Amniotic stem cell (primary cell): ENCODE measurements at regions not wholly inside any gene's neighbourhood (a gene's known extent, or its start where the extent isn't known, plus 50 kb on each side); places are given as distances from the start of the nearest gene placed in this dataset.

Source experiments
- DNase-seq: peaks from one replicate; lab custom pipeline; 2025; lab: John Stamatoyannopoulos, UW

DNA sequence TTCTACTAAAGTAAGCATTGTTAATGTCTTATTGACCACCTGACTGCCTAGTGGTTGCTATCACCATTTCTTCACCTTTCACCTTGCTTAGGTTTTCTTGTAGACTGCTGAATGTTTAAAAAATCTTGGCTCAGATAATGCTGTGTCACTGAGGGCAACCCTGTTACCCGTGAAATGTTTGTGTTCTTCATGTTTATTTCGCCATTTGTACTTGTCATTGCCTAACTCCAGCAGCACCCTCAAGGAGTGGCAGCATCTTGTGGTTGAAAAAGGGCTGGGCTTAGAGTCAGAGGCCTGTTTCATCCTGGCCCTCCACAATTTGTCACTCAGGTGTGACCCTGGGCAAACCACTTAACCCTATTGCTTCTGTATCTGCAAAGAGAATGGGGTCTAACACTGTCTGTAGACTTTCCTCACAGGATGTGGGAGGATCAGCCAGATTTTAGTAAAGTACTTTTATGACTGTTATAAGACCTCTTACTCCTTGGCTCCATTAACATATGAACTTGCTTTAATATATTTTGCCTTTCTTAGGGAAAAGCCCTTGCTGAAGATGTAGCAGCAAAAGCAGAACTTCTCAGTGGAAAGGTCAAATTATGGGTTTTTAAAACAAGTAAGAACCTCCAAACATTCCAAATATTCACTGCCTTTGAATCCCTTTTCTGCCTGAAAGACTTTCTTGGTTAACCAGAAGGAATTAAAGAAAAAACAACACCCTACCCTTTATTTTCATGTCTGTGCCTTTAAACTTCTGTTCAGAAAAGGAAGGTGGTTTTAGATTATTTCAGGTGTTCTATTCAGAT lies 154.5 kb upstream of the C11orf87 start:
- DNase-seq: no peak

DNA sequence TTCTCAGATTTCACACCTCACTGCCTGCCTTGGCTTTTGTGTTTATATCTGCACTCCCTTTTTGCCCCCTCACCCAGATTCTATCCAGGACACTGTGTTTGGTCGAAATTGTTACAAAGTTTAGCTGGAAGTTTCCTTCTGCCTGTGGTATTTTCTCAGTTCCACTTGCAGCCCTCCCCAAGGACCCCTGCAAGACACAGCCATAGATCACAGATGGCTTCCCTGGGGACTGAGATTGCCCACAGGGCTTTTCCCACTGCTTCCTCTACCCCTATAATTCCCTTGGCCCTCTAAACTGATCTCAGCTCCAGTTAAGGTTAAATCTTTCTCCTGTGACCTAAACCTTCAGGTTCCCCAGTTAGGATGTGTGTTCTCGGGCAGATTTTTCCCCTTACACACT lies 146.1 kb upstream of the C11orf87 start:
- no peak for DNase-seq

DNA sequence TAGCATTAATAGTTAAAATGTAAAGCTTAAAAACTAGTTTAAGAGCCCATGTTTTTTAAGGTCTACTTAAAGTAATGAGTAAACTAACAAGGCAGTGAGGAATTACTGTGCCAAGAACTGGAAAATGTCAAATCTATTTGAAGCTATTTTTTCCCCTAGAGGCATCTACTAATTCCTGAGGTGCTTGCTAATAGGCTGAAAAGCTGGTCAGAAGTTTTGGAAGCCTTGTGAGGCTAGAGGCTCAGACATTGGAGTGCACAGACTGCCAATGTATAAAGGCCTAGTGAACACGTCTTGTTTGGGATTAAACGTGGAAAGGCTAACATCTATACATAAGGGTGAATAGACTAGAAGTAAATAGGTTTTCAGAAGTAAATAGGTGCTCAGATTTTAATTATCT lies 136.5 kb upstream of the C11orf87 start:
- no peak for DNase-seq

DNA sequence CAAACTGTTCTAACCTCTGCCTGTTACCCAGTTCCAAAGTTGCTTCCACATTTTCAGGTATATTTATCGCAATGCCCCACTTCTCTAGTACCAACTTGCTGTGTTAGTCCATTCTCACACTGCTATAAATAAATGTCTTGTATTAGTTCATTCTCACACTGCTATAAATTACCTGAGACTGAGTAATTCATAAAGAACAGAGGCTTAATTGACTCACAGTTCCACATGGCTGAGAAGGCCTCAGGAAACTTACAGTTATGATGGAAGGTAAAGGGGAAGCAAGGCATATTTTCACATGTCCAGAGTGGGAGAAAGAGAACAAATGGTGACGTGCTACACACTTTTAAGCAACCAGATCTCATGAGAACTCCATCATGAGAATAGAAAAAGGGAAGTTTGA lies 130.4 kb upstream of the C11orf87 start:
- no peak for DNase-seq

DNA sequence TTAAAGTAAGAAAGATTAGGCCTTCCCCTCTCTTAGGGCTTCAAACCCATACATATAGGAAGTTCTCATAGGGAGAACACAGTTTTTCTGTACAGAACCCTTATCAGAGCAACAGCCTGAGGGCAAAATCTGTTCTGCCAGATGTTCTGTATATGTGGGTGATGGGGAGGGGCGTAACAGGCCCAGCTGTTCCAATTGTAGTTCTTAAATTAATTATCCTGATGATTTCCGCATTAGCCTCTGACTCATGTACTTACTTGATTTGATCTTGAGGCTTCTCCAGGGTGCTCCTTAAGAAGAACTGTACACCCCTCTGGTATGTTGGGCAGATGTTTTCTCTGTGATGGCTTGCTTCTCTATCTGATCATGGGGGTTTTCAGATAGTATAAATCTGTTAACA lies 123.1 kb upstream of the C11orf87 start:
- no peak for DNase-seq

DNA sequence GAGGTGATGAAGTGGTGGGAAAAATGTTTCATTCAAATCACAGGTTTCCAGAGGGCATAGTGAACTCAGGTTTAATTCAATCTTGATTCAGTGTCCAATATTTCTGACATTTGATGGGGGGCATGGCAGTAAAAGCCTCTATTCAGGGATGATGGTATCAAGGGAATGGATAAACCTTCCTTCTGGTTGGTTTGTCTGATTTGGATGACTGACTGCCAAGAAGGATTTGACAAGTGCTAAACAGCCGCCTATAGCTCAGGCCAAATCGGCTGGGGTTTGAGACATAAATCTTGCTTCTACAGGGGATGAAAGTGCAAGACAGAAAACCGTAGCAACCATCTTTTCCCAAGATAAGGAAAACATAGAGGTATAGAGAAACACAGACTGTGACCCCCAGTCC lies 121.8 kb upstream of the C11orf87 start:
- DNase-seq: no peak

DNA sequence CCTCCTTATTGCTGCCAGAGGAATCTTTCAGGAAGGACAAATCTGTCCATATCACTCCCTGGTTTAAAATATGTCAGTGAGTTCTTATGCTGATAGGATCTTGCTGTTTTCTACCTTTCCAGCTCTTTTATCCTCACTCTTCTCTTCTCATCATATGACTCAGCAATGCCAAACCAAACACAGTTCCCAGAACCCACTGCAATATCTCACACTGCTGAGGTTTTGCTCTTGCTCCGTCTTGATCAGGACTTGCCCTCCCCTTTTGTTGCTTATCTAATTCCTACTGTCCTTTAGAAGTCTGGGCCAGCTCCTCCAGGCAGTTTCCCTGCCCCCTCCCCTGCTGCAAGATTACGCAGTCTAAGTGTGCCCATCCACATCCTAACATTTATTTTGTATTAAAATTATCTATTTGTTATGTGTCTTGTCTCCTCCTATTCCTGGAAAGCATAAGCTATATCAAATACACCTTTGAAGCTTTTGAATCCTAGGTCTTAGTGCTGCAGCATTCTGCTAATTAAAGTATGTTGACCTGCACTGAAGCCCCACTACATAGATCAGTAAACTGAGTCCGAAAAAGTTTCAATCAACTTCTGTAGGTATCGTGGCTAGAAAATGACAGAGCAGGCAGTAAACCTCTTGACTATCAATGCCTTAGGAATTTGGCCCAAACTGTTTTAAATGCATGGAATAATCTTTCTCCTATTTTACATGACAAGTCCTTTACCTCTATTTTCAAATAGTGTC lies 119.2 kb upstream of the C11orf87 start:
- no peak for DNase-seq

DNA sequence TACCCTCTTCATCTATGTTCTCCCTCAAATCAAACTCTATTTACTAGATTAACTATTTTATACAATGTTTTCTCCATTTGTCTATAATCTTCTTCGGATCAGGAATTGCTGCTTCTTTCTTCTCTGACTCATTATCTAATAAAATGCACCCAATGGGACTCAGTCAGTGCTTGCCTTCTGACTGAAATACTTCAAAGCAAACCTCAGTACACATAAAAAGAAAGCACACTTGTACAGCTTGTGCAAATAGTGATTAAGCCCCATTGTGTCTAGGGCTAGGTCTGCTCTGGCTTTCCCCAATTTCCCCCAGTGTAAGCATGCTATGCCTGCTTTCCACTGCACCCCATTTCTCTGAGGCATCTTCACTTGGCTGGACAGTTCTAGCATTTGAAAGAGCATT lies 118.6 kb upstream of the C11orf87 start:
- DNase-seq: no peak

DNA sequence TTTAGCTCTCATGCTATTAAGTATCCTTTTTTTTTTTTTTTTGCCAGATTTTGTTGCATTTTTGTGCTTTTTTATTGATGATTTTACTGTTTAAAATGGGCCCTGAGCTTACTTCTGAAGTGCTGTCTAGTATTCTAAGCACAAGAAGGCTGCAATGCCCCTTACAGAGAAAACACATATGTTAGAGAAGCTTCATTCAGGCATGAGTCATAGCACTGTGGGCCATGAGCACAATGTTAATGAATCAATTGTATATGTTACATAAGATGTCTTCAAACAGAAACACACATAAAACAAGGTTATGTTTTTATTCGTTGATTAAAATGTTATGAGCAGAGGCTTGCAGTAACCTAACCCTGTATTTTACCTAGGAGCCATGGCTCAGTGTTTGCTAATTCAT lies 117.8 kb upstream of the C11orf87 start:
- DNase-seq: no peak

DNA sequence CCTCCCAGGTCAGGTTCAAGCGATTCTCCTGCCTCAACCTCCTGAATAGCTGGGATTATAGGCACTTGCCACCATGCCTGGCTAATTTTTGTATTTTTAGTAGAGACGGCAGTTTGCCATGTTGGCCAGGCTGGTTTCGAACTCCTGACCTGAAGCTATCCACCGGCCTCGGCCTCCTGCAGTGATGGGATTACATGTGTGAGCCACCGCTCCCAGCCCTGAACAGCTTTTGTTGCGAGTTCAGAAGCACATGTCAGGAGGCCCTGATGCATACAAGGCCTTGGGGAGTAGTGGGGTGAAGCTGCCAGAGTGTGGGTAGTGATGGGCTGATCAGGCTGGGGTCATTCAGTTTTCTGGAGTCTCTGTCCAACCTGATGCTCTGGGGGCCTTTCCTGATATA lies 117.0 kb upstream of the C11orf87 start:
- DNase-seq: no peak

DNA sequence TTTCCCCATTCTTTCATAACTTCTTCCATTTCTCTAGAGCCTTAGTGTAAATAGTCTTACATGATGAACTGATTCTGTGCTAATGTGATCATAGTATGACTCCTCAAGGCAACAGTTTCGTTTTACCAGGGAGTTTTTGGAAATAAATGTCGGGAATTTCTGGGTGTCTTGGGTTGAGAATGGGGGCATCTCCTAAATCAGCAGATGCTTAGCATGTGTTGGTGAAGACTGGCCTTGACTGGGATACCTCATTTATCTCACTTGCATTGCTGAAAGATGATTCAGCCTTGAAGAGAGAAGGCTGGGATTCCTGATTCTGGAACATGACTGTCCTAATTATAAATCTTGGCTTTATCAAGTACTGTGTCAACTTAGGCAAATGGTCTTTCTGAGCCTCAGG lies 115.7 kb upstream of the C11orf87 start:
- DNase-seq: no peak

DNA sequence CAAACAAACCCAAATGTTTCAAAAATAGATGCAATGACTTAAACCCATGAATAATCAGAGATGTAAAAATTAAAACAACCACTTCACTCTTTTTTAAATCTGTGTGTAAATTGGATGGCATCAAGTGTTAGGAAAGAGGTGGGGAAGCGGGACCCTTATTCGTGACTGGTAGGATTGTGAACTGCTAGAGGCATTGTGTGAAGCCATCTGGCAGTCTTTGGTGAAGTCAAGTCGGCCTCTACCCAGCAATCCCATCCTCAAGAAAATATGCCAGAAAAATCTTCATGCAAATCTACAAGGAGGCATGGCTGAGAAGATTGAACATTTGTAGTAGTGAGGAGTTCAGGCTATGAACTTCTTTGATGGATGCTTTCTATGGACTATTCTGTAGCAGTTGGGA lies 114.6 kb upstream of the C11orf87 start:
- no peak for DNase-seq

DNA sequence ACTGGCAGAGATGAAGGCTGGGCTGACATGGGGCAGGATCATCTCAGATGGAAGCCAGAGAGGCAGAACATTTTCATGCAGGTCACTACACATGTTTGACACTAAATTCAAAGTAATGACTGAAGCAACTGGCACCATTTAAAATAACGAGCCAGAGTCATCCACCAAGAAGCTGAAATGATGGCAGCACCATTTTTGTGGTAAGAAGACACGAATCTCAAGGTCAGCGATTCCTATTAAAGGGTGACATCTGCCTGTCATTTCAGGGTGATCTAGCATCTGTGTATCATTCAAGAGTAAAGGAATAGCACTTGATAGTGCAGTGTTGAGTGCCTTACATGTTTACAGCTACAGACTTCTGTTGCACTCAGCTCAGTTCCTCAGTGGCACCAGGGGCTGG lies 113.4 kb upstream of the C11orf87 start:
- DNase-seq: no peak

DNA sequence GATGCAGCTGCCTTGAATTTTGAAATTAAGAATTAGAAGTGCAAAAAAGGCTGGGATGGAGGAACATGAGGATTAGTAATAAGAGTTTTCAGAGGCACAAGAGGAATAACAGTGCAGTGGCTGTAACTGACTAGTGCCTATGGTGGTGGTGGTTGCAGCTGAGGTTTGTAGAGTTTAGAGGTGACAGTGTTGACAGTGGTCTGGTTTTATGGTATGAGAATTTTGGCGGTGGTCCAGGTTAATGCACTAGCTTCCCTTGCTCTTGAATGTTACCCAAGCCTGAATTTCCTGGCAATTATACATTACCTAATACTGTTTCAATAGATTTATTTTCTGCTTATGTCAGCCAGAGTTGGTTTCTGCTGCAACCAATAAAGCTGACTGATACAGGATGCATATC lies 112.8 kb upstream of the C11orf87 start:
- DNase-seq: no peak

DNA sequence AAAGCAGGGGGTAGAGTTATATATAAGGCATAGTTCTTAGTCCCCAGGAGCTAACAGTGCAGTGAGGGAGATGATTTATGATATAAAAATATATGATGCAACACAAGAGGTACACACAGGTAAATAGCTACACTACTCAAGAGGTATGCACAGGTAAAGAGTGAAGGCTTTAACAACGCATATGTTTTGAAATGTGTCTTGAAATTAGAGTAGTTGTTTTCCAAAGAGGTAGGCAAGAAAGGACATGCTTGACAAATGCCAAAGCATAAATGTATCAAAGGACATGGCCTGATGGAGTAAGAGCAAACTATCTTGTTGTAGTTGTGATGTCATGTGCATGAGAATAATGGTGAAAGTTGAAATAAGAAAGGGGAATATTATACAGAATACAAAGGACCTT lies 104.3 kb upstream of the C11orf87 start:
- DNase-seq: no peak

DNA sequence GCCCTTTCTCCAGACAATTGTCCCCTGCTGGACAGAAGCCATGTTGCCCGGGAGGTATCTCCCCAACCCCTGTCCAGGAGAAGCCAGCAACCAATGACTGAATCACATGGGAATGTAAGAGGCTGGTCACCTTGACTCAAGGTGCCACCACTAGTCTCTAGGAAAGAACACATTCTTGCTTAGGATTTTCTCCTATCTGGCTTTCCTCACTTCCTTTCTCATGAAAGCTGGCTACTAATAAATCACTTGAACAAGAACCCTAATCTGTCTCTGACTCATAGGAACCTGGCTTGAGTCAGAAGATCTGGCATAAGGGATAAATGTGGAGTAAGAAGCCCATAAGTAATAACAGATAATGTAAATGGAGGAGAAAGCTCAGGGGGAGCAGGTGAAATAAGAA lies 101.4 kb upstream of the C11orf87 start:
- no peak for DNase-seq

DNA sequence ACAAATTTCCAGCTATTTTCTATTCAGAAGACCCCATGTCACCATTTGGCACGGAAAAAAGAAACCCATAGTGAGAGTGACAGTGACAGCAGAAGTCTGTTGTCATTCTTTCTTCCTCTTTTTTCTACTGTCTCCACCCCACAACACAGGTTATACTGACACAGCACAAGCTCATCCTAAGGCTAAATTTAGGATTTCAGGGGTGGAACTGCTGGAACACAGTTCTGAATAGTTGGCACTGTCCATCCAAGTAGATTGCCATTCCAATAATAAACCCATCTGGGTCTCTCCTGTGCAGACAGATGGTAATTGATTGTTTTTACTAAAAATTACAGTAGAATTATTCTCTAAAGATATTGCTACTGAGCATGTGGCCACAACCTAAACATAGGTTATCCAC lies 95.2 kb upstream of the C11orf87 start:
- DNase-seq: no peak

DNA sequence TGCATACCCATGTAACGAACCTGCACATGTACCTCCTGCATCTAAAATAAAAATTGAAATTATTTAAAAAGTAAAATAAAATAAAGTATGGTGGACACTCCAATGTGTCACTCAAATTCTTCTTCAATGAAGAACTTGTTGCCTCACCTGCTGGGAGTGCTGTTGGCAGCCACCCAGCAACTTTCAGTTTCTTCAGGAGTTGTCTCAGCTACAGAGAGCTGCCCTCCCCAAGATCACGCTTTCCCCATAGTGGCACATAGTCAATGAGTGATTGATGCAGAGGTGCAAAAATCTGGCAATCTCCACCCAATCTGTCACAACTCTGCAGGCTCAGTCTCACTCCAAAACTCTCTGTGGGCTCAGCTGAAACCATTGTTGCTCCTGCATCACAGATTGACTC lies 92.3 kb upstream of the C11orf87 start:
- no peak for DNase-seq

DNA sequence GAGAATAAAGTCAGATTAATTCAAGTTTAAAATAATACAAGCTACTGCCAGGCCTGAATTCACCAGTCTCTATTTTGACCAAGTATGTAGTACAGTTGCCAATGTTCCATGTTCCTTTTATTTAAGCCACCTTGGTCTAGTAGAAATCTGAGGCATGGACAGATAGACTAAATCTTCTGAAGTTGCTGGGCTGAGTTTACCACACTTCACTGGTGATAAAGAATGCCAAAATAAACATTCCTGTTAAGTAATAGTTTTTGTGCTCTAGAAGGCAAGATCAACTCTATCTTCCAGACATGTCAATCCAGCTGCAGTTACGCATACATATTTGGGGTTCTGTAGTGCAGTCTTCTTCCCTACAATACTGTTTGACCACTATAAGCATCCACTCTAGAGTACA lies 83.9 kb upstream of the C11orf87 start:
- no peak for DNase-seq

DNA sequence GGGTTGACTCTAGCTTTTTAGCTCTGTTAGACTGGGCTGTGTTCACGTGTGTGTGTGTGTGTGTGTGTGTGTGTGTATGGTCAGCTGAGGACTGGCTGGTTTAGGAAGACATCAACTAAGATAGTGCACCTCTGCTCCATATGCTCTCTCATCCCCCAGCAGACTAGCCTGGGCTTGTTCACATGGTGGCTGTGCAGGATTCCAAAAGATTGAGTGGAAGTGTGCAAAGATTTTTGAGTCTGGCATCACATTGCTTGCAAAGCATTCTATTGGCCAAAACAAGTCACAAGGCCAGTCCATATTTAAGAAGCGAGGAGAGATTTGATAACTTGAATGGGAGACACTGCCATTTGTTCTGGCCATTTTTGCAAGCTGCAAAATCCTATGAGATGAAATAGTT lies 79.7 kb upstream of the C11orf87 start:
- no peak for DNase-seq

DNA sequence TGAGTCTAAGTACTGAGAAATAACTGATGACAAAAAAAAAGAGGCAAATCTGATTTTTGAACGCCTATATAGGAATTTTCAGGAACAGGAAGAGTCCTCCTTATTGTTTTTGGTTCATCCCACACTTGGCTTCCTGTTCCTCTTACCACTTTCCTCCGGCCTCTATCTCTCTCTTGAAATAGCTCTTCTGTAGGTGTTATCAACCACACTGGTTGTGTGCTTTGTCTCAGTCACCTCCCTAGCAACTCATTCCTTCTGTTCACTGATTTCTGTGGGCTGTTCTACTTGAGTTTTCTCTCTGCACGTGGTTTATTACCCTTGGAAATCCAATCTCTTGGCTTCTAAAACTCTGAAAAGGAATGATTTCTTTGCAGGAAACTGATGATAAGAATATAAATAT lies 78.7 kb upstream of the C11orf87 start:
- DNase-seq: no peak

DNA sequence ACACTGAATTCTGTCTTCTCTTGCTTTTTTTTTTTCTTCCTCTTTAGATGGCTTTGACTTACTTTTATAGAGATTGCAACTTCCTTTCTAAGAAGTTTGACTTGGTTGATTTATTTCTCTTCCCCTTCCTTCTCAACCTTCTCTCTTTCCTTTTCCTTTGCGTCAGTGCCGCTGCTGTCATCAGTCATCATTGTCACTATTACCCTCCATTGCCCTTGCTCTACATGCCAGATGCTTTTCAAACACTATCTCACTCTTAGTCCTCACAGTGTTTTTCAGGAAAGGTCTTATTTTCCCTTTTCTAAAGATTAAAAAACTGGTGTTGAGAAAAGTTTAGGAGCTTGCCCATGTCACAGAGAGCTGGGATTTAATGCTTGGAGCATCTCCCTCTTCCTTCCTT lies 74.7 kb upstream of the C11orf87 start:
- DNase-seq: no peak

DNA sequence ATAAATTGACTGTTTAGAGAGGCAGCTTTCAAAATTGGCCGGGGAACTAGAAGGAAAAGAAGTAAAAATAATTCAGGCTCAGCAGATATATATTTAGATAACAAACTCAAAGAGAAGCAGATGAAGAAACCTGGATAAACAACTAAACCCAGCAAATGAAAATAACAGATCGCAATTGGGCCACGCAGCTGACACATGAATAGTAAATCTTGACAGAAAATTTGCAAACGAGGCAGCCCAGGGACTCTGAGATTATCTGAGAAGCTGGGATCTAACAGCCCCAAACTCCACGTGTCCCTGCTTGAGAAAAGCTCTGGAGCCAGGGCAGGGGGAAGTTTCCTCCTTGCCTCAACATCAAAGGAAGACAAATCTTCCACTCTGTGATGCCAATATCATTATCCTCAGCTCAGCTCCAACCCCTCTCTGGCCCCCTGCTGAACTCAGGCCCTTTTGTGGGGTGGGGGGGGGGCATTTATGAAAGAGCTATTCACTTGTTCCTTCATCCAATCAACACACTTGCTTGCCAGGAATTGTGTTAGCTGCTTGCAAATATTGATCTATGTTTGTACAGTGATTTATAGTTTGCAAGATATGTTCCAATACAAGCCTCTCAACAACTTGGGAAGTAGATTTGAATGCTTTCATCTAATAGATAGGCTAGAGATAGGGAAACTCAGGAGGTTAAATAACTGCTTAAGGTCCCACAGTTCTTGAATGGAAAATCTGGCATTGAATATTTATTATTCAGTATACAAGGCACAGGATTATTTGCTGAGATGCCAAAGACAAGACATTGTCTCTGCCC lies 72.5 kb upstream of the C11orf87 start:
- no peak for DNase-seq
